Activated naive CD4-positive, alpha-beta T cell (primary cell): ENCODE measurements at regions not wholly inside any gene's neighbourhood (a gene's known extent, or its start where the extent isn't known, plus 50 kb on each side); places are given as distances from the start of the nearest gene placed in this dataset.

Experiments
- DNase-seq, 4 experiments: peaks; one replicate each; lab custom pipeline; 2025; lab: John Stamatoyannopoulos, UW

- no peak for DNase-seq
These were observed 603.8 kb downstream of the PLCL1 start for GRCh38 chr2:198408171-198408570.

- DNase-seq: no peak
These were observed 600.9 kb downstream of the PLCL1 start for GRCh38 chr2:198405311-198405710.

GRCh38 chr2:198401644-198402043 lies 597.3 kb downstream of the PLCL1 start:
- no peak for DNase-seq

- DNase-seq: no peak
These were observed 596.6 kb downstream of the PLCL1 start for GRCh38 chr2:198400999-198401398.

- DNase-seq: no peak
These were observed 589.8 kb downstream of the PLCL1 start for GRCh38 chr2:198394208-198394607.

- no peak for DNase-seq
These were observed 586.3 kb downstream of the PLCL1 start for GRCh38 chr2:198390670-198391069.

- no peak for DNase-seq
These were observed 583.3 kb downstream of the PLCL1 start for GRCh38 chr2:198387677-198388076.

- no peak for DNase-seq
These were observed 581.5 kb downstream of the PLCL1 start for GRCh38 chr2:198385856-198386255.

- no peak for DNase-seq
These were observed 580.9 kb downstream of the PLCL1 start for GRCh38 chr2:198385326-198385725.

- DNase-seq: no peak
These were observed 579.0 kb downstream of the PLCL1 start for GRCh38 chr2:198383392-198383791.

- DNase-seq: no peak
These were observed 578.4 kb downstream of the PLCL1 start for GRCh38 chr2:198382811-198383210.

GRCh38 chr2:198376677-198377076 lies 572.3 kb downstream of the PLCL1 start:
- DNase-seq: no peak

GRCh38 chr2:198375083-198375410 lies 570.7 kb downstream of the PLCL1 start:
- no peak for DNase-seq

GRCh38 chr2:198374375-198375082 lies 570.1 kb downstream of the PLCL1 start:
- no peak for DNase-seq

GRCh38 chr2:198371921-198372543 lies 567.6 kb downstream of the PLCL1 start:
- DNase-seq: no peak

- no peak for DNase-seq
These were observed 566.9 kb downstream of the PLCL1 start for GRCh38 chr2:198371329-198371728.

GRCh38 chr2:198368089-198368488 lies 563.7 kb downstream of the PLCL1 start:
- no peak for DNase-seq

- no peak for DNase-seq
These were observed 558.3 kb downstream of the PLCL1 start for GRCh38 chr2:198362740-198363139.

- DNase-seq: no peak
These were observed 554.9 kb downstream of the PLCL1 start for GRCh38 chr2:198359308-198359707.

GRCh38 chr2:198356157-198356556 lies 551.8 kb downstream of the PLCL1 start:
- no peak for DNase-seq

- DNase-seq: no peak
These were observed 547.3 kb downstream of the PLCL1 start for GRCh38 chr2:198351647-198352046.

GRCh38 chr2:198347946-198348345 lies 543.6 kb downstream of the PLCL1 start:
- DNase-seq: no peak

- DNase-seq: no peak
These were observed 543.0 kb downstream of the PLCL1 start for GRCh38 chr2:198347349-198347748.

- no peak for DNase-seq
These were observed 539.1 kb downstream of the PLCL1 start for GRCh38 chr2:198343471-198343870.
